ENCODE measurements at regions not wholly inside any gene's neighbourhood (a gene's known extent, or its start where the extent isn't known, plus 50 kb on each side); places are given as distances from the start of the nearest gene placed in this dataset.

- TF ChIP-seq YY1 (IDR thresholded peaks at IDR 0.05; ENCODE audit: insufficient read depth, insufficient read length), result no peak
- no peak for TF ChIP-seq SUZ12 (IDR thresholded peaks at IDR 0.05; ENCODE audit: extremely low read depth, insufficient read depth, insufficient read length)
- no peak for TF ChIP-seq ZNF274 (IDR thresholded peaks at IDR 0.05; ENCODE audit: low read depth, low read length)
Observed at GRCh38 chr2:83067947-83068346, 1391.1 kb downstream of the SUCLG1 start.

Measured in NT2/D1 (cell line).